Heart left ventricle (tissue), 16 donors: ENCODE measurements at regions not wholly inside any gene's neighbourhood (a gene's known extent, or its start where the extent isn't known, plus 50 kb on each side); places are given as distances from the start of the nearest gene placed in this dataset.

Source experiments
- ATAC-seq, 4 donors: fragments of 200-7000 bp; cut with Tn5 transposase; one replicate each; pipeline ENCODE4 v1.9.1; 2020 to 2022; ENCODE audit warnings: moderate library complexity in 4 of 4, mild to moderate bottlenecking in 3 of 4, moderate number of reproducible peaks in 1 of 4
- DNase-seq, 5 donors: peaks; one replicate each; pipeline ENCODE4 v3.0.0-alpha.2; 2020
- H3K27ac ChIP-seq, 12 donors: fragments of 200-600 bp; sonication (generic) in 4 of 12; one replicate each; pipeline versions ENCODE4 v1.5.0 to v1.8.0; 2016 to 2022; ENCODE audit warnings: mild to moderate bottlenecking in 2 of 12
- H3K27me3 ChIP-seq, 9 donors: fragments of 200-600 bp; sonication (generic) in 2 of 9; one replicate each; pipeline versions ENCODE4 v1.5.1 to v1.8.0; 2016 to 2022; ENCODE audit warnings: mild to moderate bottlenecking in 3 of 9
- H3K36me3 ChIP-seq, 9 donors: fragments of 200-600 bp; sonication (generic) in 2 of 9; one replicate each; pipeline versions ENCODE4 v1.5.0 to v1.8.0; 2018 to 2022; ENCODE audit warnings: mild to moderate bottlenecking in 2 of 9
- H3K4me1 ChIP-seq, 12 donors: fragments of 200-600 bp; sonication (generic) in 4 of 12; one replicate each; pipeline versions ENCODE4 v1.5.0 to v1.8.0; 2016 to 2022; ENCODE audit warnings: mild to moderate bottlenecking in 3 of 12
- H3K4me3 ChIP-seq, 12 donors: fragments of 200-600 bp; sonication (generic) in 4 of 12; one replicate each; pipeline versions ENCODE4 v1.5.0 to v1.8.0; 2017 to 2022; ENCODE audit warnings: mild to moderate bottlenecking in 9 of 12, moderate library complexity in 4 of 12
- H3K9me3 ChIP-seq, 12 donors: fragments of 200-600 bp; sonication (generic) in 4 of 12; one replicate each; pipeline versions ENCODE4 v1.5.0 to v1.8.0; 2016 to 2022; ENCODE audit warnings: mild to moderate bottlenecking in 1 of 12
- POLR2A ChIP-seq, 2 donors: fragments of 450-650 bp; IDR thresholded peaks; one replicate each; pipeline ENCODE4 v1.6.1; 2017; ENCODE audit warnings: antibody characterized with exemption in 2 of 2, mild to moderate bottlenecking in 2 of 2, moderate library complexity in 2 of 2
- WGBS, 4 donors: extraction: QIAGEN DNeasy Blood & Tissue Kit in 2 of 4; methylation state at CpG; one replicate each; pipeline versions ENCODE4 v1.1.5 to v1.1.7; 2013 to 2018; 5-methylcytosine and 5-hydroxymethylcytosine counted together
- intact Hi-C, 10 donors: fragments of 100-400 bp; cut with DNase I; formaldehyde crosslinking; loops; one replicate each; pipeline versions ENCODE4 v1.11.1 to v1.14.2; 2022
- TF ChIP-seq, protein P1 (sequence below), 12 donors: fragments of 200-600 bp; sonication (generic) in 4 of 12; IDR thresholded peaks; one replicate each; pipeline versions ENCODE4 v1.5.0 to v1.8.0; 2018 to 2022; ENCODE audit warnings: antibody characterized with exemption in 12 of 12, mild to moderate bottlenecking in 5 of 12
- donor health status: ischemic (EF 13 %, LVEDD 7.1; RV severe dilation, severe dysfunction).
- donor health status: healthy with polysubstance abuse.
- donor health status: DM: no; HTN: yes; CAD: no.
- donor health status: DM: no; HTN: no; CAD: no.
- donor health status: ischemic (EF 25% LVEDD 6.9; RV normal size, moderate dysfunction).
- donor health status: ischemic (EF 25% LVEDD 5.7; RV mildly dilated, moderate dysfunction).
- donor health status: healthy.
- donor health status: DM: yes; HTN: yes; CAD: no.
- donor health status: ischemic (EF 35%, LVEDD 5.7; RV mildly dilated, moderate dysfunction).
- donor health status: nonischemic (EF 11% LVEDD 7.7; RV severe dilation, severe dysfunction).
- donor health status: DM: yes; HTN: yes; CAD: no.
- donor health status: PGD.
- donor health status: ischemic (EF 29% LVEDD 5.4; RV normal size, mild dysfunction).
- donor health status: nonischemic (EF 23%, LVEDD 6.1; RV moderate dilation, normal function).

DNA sequence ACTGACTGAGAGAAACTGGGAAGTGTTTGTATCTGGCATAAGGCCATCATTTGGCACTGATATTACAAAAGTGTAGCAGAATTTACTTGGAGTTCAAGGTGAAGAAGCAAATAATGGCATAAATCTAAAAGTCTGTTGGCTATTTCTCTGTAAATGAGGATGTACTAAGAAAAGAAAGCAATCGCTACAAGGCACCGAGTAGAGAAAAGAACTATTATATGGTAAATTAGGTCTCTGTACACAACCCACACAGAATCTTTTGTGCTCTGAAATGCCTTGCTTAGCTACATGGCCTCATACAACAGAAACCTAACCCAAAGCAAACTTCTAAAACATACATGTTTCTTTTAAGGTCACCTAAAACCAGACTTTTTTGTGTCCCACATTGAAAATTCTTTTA lies 290.1 kb upstream of the WWC1 start:
- peaks cover 0 to 51% (median 12%) of the 10 kb centered on the region in 12 donors for H3K4me1 ChIP-seq
- no peaks in the 10 kb centered on the region for H3K27me3 ChIP-seq
- peak overlapping the region in 7 of 12 donors; percentile 3 to 74 (median 15) for H3K27ac ChIP-seq
- WGBS, 4 donors: 83 to 96% (median 94%) methylated on average over 2 of the region's 2 CpGs
- no peak for TF ChIP-seq POLR2A (IDR thresholded peaks at IDR 0.05)
- TF ChIP-seq, protein P1, sequence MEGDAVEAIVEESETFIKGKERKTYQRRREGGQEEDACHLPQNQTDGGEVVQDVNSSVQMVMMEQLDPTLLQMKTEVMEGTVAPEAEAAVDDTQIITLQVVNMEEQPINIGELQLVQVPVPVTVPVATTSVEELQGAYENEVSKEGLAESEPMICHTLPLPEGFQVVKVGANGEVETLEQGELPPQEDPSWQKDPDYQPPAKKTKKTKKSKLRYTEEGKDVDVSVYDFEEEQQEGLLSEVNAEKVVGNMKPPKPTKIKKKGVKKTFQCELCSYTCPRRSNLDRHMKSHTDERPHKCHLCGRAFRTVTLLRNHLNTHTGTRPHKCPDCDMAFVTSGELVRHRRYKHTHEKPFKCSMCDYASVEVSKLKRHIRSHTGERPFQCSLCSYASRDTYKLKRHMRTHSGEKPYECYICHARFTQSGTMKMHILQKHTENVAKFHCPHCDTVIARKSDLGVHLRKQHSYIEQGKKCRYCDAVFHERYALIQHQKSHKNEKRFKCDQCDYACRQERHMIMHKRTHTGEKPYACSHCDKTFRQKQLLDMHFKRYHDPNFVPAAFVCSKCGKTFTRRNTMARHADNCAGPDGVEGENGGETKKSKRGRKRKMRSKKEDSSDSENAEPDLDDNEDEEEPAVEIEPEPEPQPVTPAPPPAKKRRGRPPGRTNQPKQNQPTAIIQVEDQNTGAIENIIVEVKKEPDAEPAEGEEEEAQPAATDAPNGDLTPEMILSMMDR (IDR thresholded peaks at IDR 0.05): no peak
- no peaks in the 10 kb centered on the region for H3K9me3 ChIP-seq
- intact Hi-C loops: no loop called here
- no peaks in the 10 kb centered on the region for H3K36me3 ChIP-seq
- no peak overlapping the region for H3K4me3 ChIP-seq
- DNase-seq (no peak), ATAC-seq (no peak)

DNA sequence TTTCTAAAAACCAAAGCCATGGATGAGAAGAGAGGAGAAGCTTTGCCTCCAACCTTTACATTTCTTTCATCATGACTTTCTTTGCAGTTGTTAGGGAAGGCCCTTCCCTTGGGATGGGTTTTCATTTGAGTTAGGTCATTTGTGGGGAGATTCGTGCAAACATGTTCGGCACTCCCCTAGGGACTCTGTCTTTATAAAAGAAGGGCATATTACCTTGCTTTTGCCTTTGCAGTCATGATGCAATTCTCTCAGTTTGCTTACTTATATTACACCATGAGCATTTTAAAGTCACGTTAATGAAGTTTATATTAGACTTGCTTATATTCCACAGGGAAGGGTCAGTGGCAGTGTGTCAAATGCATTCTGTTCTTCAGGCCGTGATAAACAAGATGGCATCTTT lies 289.3 kb upstream of the WWC1 start:
- no peak overlapping the region for H3K4me3 ChIP-seq
- no peak for TF ChIP-seq POLR2A (IDR thresholded peaks at IDR 0.05)
- TF ChIP-seq, protein P1 (IDR thresholded peaks at IDR 0.05): no peak
- DNase-seq: no peak
- ATAC-seq: no peak
- no peaks in the 10 kb centered on the region for H3K9me3 ChIP-seq
- intact Hi-C loops: no loop called here
- WGBS, 4 donors: 60 to 75% (median 64%) methylated on average over 4 of the region's 4 CpGs
- H3K4me1 ChIP-seq: peaks cover 0 to 59% (median 16%) of the 10 kb centered on the region in 12 donors
- H3K36me3 ChIP-seq: no peaks in the 10 kb centered on the region
- H3K27me3 ChIP-seq: no peaks in the 10 kb centered on the region
- no peak overlapping the region for H3K27ac ChIP-seq

- Histone ChIP-seq H3K9me3 (no peaks in the 10 kb centered on the region), H3K36me3 (no peaks in the 10 kb centered on the region), H3K27ac (peak overlapping the region in 6 of 12 donors; percentile 7 to 76 (median 54)), H3K4me1 (peaks cover 0 to 58% (median 18%) of the 10 kb centered on the region in 12 donors), H3K27me3 (no peaks in the 10 kb centered on the region), H3K4me3 (no peak overlapping the region)
- intact Hi-C loops: no loop called here
- TF ChIP-seq POLR2A (IDR thresholded peaks at IDR 0.05): no peak
- ATAC-seq (no peak), DNase-seq (no peak)
- WGBS, 4 donors: 69 to 81% (median 78%) methylated on average over 6 of the region's 6 CpGs
These were observed 286.4 kb upstream of the WWC1 start for GRCh38 chr5:168005093-168005492.

- peaks cover 0 to 58% (median 13%) of the 10 kb centered on the region in 12 donors for H3K4me1 ChIP-seq
- WGBS, 4 donors: 74 to 88% (median 86%) methylated on average over 3 of the region's 3 CpGs
- H3K9me3 ChIP-seq: no peaks in the 10 kb centered on the region
- H3K4me3 ChIP-seq: no peak overlapping the region
- H3K27me3 ChIP-seq: no peaks in the 10 kb centered on the region
- TF ChIP-seq, protein P1 (IDR thresholded peaks at IDR 0.05): no peak
- TF ChIP-seq POLR2A (IDR thresholded peaks at IDR 0.05): no peak
- H3K36me3 ChIP-seq: no peaks in the 10 kb centered on the region
- intact Hi-C loops: no loop called here
- DNase-seq (no peak), ATAC-seq (no peak)
- H3K27ac ChIP-seq: peak overlapping the region in 10 of 12 donors; percentile 28 to 80 (median 72)
These were observed 285.5 kb upstream of the WWC1 start for GRCh38 chr5:168005936-168006335.
